ENCODE measurements at regions not wholly inside any gene's neighbourhood (a gene's known extent, or its start where the extent isn't known, plus 50 kb on each side); places are given as distances from the start of the nearest gene placed in this dataset.

GRCh38 chr14:34171431-34172172 lies 220.7 kb upstream of the EGLN3 start:
- H3K4me1 ChIP-seq (ENCODE audit: insufficient read depth, low read length): no peaks in the 10 kb centered on the region
- no peak overlapping the region for H3K27ac ChIP-seq (ENCODE audit: extremely low read length, insufficient read depth, low read length)
- H3K36me3 ChIP-seq (replicated peaks in 1 of 2; ENCODE audit: control insufficient read depth in 1 of 2, insufficient read depth in 2 of 2, low read length in 2 of 2): no peaks in the 10 kb centered on the region
- no TSS peak for BruUV-seq (replicated peaks)
- no peak overlapping the region for H3K9ac ChIP-seq (ENCODE audit: insufficient read depth, low read depth, low read length)
- CTCF ChIA-PET (ENCODE audit: low intra/inter-chr PET ratio, low total read pairs): no interaction called here
- POLR2A ChIA-PET: no interaction called here
- H3K4me3 ChIP-seq (replicated peaks in 1 of 3; ENCODE audit: insufficient read depth in 1 of 3, low read depth in 2 of 3, low read length in 3 of 3): no peak overlapping the region
- TF ChIP-seq MXI1 (IDR thresholded peaks at IDR 0.05; ENCODE audit: borderline replicate concordance, low read depth, low read length) (no peak), ZBTB4 (CRISPR knock-in tag; IDR thresholded peaks at IDR 0.05; ENCODE audit: borderline replicate concordance) (no peak), FOXO4 (CRISPR knock-in tag; conservative IDR thresholded peaks at IDR 0.05) (no peak), HOXD1 (CRISPR knock-in tag; IDR thresholded peaks at IDR 0.05) (no peak), NCOA2 (CRISPR knock-in tag; IDR thresholded peaks at IDR 0.05) (no peak), ATF4 (CRISPR knock-in tag; IDR thresholded peaks at IDR 0.05) (no peak), ZNF749 (CRISPR knock-in tag; IDR thresholded peaks at IDR 0.05; ENCODE audit: borderline replicate concordance) (no peak), RXRB (CRISPR knock-in tag; IDR thresholded peaks at IDR 0.05; ENCODE audit: borderline replicate concordance) (no peak), TEAD2 (CRISPR knock-in tag; IDR thresholded peaks at IDR 0.05) (no peak), RBFOX2 (IDR thresholded peaks at IDR 0.05; ENCODE audit: low read depth, low read length) (no peak), MYC (CRISPR knock-in tag; IDR thresholded peaks at IDR 0.05; ENCODE audit: borderline replicate concordance) (no peak), ERF (CRISPR knock-in tag; IDR thresholded peaks at IDR 0.05) (no peak), JARID2 (CRISPR knock-in tag; IDR thresholded peaks at IDR 0.05; ENCODE audit: insufficient replicate concordance) (no peak)
- intact Hi-C loops (cut with micrococcal nuclease; ENCODE audit: unreplicated experiment): no loop called here
- H2AFZ ChIP-seq (ENCODE audit: low read length): no peak overlapping the region
- ATAC-seq (no peak), FAIRE-seq (no peak), DNase-seq (ENCODE audit: low spot score) (no peak)
- H3K27me3 ChIP-seq (ENCODE audit: control insufficient read depth in 1 of 2, insufficient read depth in 2 of 2, low read length in 2 of 2): no peaks in the 10 kb centered on the region; a peak in 1 of 5 replicates
- H3K9me3 ChIP-seq (ENCODE audit: low read length): no peaks in the 10 kb centered on the region
- H3K79me2 ChIP-seq (ENCODE audit: insufficient read depth, low read length): no peaks in the 10 kb centered on the region
- no peak overlapping the region for H3K4me2 ChIP-seq (ENCODE audit: low read depth, low read length)
- in situ Hi-C loops (cut with HindIII; ENCODE audit: extremely low pct_ligation_motif_present, low pct_unique_long_range_greater_than_20kb): no loop called here
- 16% methylated on average over 8 of the region's 8 CpGs for WGBS (ENCODE audit: low lambda C conversion rate)
- no peaks in the 10 kb centered on the region for H4K20me1 ChIP-seq (ENCODE audit: insufficient read depth, low read length)

Data from HepG2 (cell line).